ENCODE measurements at regions not wholly inside any gene's neighbourhood (a gene's known extent, or its start where the extent isn't known, plus 50 kb on each side); places are given as distances from the start of the nearest gene placed in this dataset.
A peak's percentile ranks its signal among the peaks of the same experiment; 100 is the strongest.

DNA sequence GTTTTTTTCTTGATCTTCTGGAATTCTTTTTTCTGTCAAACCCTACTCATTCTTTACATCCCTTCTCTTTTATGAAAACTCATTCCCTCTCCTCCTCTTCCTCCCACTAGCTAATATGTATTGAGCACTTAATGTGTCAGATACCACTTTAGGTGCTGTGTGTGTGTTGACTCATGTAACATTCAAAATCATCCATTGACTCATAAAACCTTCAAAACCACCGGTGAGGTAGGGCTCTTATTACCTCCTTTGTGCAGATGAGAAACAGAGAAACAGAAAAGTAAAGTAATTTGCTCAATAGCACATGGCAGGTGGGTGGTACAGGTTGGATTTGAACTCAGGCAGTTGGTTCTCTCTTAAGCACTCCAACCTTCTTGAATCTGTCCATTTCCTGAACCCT is 136.3 kb upstream of the NEDD9 start:
- ChIA-PET POLR2A (interaction anchor here (2.8 kb wide), 1 partner anchor 11 kb away, joined by 13 read pairs; no protein-coding TSS in a partner anchor), CTCF (no interaction called here)
- no peaks in the 10 kb centered on the region for H3K27me3 Mint-ChIP-seq
- H3K9me3 Mint-ChIP-seq = peaks cover 9% of the 10 kb centered on the region
- H3K36me3 Mint-ChIP-seq (ENCODE audit: low read depth) = peaks cover 61% of the 10 kb centered on the region
- peaks cover 86% of the 10 kb centered on the region for H3K4me1 Mint-ChIP-seq (ENCODE audit: low read depth)
- peak; percentile 66 for DNase-seq
- H3K4me3 Mint-ChIP-seq = no peak overlapping the region
- peak overlapping the region; percentile 84 for H3K27ac Mint-ChIP-seq
- intact Hi-C loops (cut with micrococcal nuclease) = loop anchor here (5.0 kb wide), 5 partner anchors 44 to 226 kb away; partner anchors contain the start of gene NEDD9
- peak; percentile 63 for ATAC-seq
- TF ChIP-seq, protein P1, sequence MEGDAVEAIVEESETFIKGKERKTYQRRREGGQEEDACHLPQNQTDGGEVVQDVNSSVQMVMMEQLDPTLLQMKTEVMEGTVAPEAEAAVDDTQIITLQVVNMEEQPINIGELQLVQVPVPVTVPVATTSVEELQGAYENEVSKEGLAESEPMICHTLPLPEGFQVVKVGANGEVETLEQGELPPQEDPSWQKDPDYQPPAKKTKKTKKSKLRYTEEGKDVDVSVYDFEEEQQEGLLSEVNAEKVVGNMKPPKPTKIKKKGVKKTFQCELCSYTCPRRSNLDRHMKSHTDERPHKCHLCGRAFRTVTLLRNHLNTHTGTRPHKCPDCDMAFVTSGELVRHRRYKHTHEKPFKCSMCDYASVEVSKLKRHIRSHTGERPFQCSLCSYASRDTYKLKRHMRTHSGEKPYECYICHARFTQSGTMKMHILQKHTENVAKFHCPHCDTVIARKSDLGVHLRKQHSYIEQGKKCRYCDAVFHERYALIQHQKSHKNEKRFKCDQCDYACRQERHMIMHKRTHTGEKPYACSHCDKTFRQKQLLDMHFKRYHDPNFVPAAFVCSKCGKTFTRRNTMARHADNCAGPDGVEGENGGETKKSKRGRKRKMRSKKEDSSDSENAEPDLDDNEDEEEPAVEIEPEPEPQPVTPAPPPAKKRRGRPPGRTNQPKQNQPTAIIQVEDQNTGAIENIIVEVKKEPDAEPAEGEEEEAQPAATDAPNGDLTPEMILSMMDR (IDR thresholded peaks at IDR 0.05) = no peak

DNA sequence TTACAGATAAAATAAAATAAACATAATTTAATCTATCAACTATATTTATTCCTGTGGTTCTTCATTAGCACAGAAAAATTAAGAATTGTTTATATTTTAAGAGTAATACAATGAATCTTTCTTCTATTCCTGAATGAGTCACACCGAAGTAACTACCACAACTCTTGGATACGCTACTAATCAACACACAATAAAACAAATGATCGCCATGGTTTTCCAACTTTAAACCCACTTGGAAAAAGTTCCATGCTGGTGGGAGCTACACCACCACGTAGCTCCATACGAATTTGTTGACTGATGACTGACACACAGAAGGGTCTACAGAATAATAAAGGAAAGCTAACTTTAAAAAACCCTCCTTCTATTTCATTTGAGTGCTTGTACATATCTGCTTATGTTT is 135.8 kb upstream of the NEDD9 start:
- intact Hi-C loops (cut with micrococcal nuclease) = loop anchor here (5.0 kb wide), 5 partner anchors 44 to 226 kb away; partner anchors contain the start of gene NEDD9
- ATAC-seq (no peak), DNase-seq (no peak)
- H3K36me3 Mint-ChIP-seq (ENCODE audit: low read depth) = peaks cover 64% of the 10 kb centered on the region
- peak overlapping the region; percentile 46 for H3K27ac Mint-ChIP-seq
- POLR2A ChIA-PET = interaction anchor here (1.9 to 2.8 kb wide), 3 partner anchors 11 to 91 kb away, joined by 5 to 13 read pairs (median 6); no protein-coding TSS in a partner anchor
- no peaks in the 10 kb centered on the region for H3K27me3 Mint-ChIP-seq
- H3K9me3 Mint-ChIP-seq = peaks cover 9% of the 10 kb centered on the region
- H3K4me1 Mint-ChIP-seq (ENCODE audit: low read depth) = peaks cover 89% of the 10 kb centered on the region
- TF ChIP-seq, protein P1 (IDR thresholded peaks at IDR 0.05) = no peak
- CTCF ChIA-PET = interaction anchor here (1.4 to 2.7 kb wide), 2 partner anchors 128 to 168 kb away, joined by 3 to 13 read pairs; no protein-coding TSS in a partner anchor
- no peak overlapping the region for H3K4me3 Mint-ChIP-seq

DNA sequence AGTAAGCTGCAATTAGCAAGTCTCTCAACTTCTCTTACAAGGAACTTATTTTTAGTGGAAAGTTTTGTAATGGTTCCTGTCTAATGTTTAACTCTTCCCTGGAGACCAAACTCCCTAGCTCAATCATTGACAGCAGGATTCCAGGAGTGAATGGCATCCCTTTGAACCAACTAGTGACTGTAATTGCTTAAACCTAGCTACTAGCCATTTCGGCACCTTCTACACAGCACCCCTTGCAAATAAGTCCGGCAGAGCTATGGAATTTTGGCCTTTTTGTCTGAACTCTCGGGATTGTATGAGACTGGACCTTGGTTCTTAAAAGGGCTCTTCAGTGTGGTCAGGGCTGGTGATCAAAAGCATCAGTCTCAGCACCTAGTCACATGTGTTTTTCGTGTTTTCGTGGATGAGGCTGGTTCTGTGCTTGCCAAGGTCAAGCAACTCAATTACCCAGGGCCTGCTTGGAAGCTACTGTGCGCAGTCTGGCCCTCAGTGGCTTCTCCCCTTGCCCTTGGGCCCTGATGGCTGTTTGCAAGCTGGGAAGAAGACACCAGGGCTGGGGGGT is 135.3 kb upstream of the NEDD9 start:
- intact Hi-C loops (cut with micrococcal nuclease) = loop anchor here (1.0 to 5.0 kb wide), 6 partner anchors 15 to 225 kb away; partner anchors contain the start of gene NEDD9
- Mint-ChIP-seq H3K36me3 (ENCODE audit: low read depth) (peaks cover 66% of the 10 kb centered on the region), H3K4me3 (no peak overlapping the region), H3K27me3 (no peaks in the 10 kb centered on the region), H3K9me3 (peaks cover 9% of the 10 kb centered on the region), H3K27ac (peak overlapping the region; percentile 86), H3K4me1 (ENCODE audit: low read depth) (peaks cover 92% of the 10 kb centered on the region)
- DNase-seq (no peak), ATAC-seq (no peak)
- ChIA-PET POLR2A (interaction anchor here (0.6 to 2.8 kb wide), 6 partner anchors 12 to 91 kb away, joined by 3 to 13 read pairs (median 6); no protein-coding TSS in a partner anchor), CTCF (interaction anchor here (0.8 to 2.7 kb wide), 7 partner anchors 13 to 223 kb away, joined by 3 to 13 read pairs (median 4); no protein-coding TSS in a partner anchor)
- TF ChIP-seq, protein P1 (IDR thresholded peaks at IDR 0.05) = no peak

DNA sequence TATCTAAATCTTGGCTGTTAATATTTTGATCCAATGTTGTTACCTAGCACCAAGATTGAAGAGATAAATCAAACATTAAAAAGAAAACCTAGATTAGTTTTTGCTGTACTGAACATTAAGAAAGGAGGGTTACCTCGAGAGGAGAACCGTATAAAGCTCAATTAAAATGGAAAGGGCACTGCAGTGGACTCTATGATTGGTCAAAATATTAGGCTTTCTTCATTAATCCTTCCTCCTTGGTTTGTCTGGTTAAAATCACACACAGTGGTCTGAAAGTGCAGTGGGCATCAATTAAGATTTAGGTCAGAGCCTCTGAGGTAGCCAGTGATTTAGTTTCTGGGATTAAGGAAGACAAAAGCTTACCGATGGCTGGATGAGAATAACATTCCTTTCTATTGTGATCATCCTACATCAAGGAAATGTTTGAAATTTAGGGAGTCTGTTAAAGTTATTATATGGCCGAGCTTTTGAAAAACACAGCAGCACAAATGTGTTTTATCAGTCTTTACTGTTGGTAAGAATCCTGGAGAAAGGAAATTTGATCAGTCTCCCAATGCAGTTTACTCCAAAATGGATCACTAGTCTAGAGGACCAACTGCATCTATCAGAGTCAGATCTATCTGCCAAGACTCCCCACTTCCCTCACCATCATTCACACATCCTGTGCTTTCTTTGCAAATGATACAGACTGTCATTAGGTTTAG is 134.6 kb upstream of the NEDD9 start:
- peak overlapping the region; percentile 86 for H3K27ac Mint-ChIP-seq
- ChIA-PET CTCF (interaction anchor here (0.8 to 2.7 kb wide), 10 partner anchors 13 to 223 kb away, joined by 3 to 13 read pairs (median 4); no protein-coding TSS in a partner anchor), POLR2A (interaction anchor here (0.6 to 2.8 kb wide), 9 partner anchors 12 to 92 kb away, joined by 3 to 13 read pairs (median 5); no protein-coding TSS in a partner anchor)
- H3K4me1 Mint-ChIP-seq (ENCODE audit: low read depth) = peaks cover 92% of the 10 kb centered on the region
- intact Hi-C loops (cut with micrococcal nuclease) = loop anchor here (1.0 to 5.0 kb wide), 6 partner anchors 15 to 225 kb away; partner anchors contain the start of gene NEDD9
- TF ChIP-seq, protein P1 (IDR thresholded peaks at IDR 0.05) = no peak
- DNase-seq = no peak
- peaks cover 2% of the 10 kb centered on the region for H3K9me3 Mint-ChIP-seq
- ATAC-seq = no peak
- peaks cover 64% of the 10 kb centered on the region for H3K36me3 Mint-ChIP-seq (ENCODE audit: low read depth)
- no peaks in the 10 kb centered on the region for H3K27me3 Mint-ChIP-seq
- H3K4me3 Mint-ChIP-seq = peak overlapping the region; percentile 39

Data from activated CD8-positive, alpha-beta T cell treated with anti-CD3 and anti-CD28 coated beads for 36 hours (primary cell).